Muscle layer of colon (tissue), 2 donors: ENCODE measurements at regions not wholly inside any gene's neighbourhood (a gene's known extent, or its start where the extent isn't known, plus 50 kb on each side); places are given as distances from the start of the nearest gene placed in this dataset.

ENCODE experiments used
- H3K27ac ChIP-seq: one replicate; pipeline ENCODE4 v1.7.0; 2013; ENCODE audit warnings: low read depth, mild to moderate bottlenecking, low read length, moderate library complexity
- H3K27me3 ChIP-seq, 2 donors: one replicate each; pipeline ENCODE4 v1.7.0; 2013; ENCODE audit warnings: low read length in 2 of 2, mild to moderate bottlenecking in 2 of 2; ENCODE audit not compliant: insufficient read depth in 2 of 2, control insufficient read depth in 1 of 2
- H3K36me3 ChIP-seq: one replicate; pipeline ENCODE4 v1.7.0; 2013; ENCODE audit warnings: mild to moderate bottlenecking, low read length; ENCODE audit not compliant: insufficient read depth
- H3K4me1 ChIP-seq: one replicate; pipeline ENCODE4 v1.7.0; 2013; ENCODE audit warnings: mild to moderate bottlenecking, low read length; ENCODE audit not compliant: insufficient read depth
- H3K4me3 ChIP-seq, 2 donors: one replicate each; pipeline ENCODE4 v1.7.0; 2013; ENCODE audit warnings: low read length in 2 of 2, low read depth in 1 of 2, mild to moderate bottlenecking in 1 of 2, moderate library complexity in 1 of 2
- H3K9ac ChIP-seq: one replicate; pipeline ENCODE4 v1.7.0; 2013; ENCODE audit warnings: low read length
- H3K9me3 ChIP-seq: one replicate; pipeline ENCODE4 v1.7.0; 2013; ENCODE audit warnings: mild to moderate bottlenecking, low read length
- donor health status: abdominal sarcoma.
- donor health status: Adenocarcinoma of cecum.

DNA sequence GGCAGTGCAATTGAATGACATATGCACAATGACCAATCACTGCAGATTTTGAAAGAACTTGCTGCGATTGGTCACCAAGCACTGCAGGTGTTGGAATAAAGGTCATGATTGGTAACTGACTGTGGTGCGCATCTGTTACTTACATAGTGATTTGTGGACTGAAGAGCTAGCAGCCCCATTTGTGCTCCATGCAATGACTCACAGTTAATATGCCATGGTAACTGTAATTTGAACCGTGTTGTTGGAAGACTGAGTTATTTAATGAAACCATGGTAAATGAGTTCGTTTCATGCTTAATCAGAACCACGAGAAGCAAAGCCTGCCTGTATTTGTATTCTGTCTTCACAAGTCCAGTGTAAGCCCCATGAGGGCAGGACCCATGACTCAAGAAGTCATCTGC, 220.5 kb downstream of the TJP1 start:
- Histone ChIP-seq H3K36me3 (no peaks in the 10 kb centered on the region), H3K4me3 (no peak overlapping the region), H3K9ac (no peak overlapping the region), H3K27me3 (no peaks in the 10 kb centered on the region), H3K4me1 (no peaks in the 10 kb centered on the region), H3K27ac (no peak overlapping the region), H3K9me3 (no peaks in the 10 kb centered on the region)

DNA sequence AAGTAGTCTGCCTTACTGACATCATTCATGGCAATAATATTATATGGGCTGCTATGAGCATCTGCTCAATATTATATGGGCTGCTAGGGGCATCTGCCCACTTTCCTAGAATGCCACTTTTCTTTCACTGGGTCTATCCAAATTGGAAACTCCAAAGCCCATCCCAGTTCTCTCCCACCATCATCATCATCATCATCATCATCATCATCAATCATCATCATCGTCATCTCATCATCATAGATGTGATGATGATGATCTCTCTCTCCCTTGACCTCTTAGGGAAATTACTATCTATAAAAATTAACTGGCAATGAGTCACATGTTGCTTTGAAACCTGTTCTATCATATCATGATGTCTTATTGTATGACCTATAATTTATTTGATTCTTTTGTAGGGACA, 222.0 kb downstream of the TJP1 start:
- Histone ChIP-seq H3K4me1 (no peaks in the 10 kb centered on the region), H3K9ac (no peak overlapping the region), H3K36me3 (no peaks in the 10 kb centered on the region), H3K9me3 (no peaks in the 10 kb centered on the region), H3K27me3 (no peaks in the 10 kb centered on the region), H3K4me3 (no peak overlapping the region), H3K27ac (no peak overlapping the region)

DNA sequence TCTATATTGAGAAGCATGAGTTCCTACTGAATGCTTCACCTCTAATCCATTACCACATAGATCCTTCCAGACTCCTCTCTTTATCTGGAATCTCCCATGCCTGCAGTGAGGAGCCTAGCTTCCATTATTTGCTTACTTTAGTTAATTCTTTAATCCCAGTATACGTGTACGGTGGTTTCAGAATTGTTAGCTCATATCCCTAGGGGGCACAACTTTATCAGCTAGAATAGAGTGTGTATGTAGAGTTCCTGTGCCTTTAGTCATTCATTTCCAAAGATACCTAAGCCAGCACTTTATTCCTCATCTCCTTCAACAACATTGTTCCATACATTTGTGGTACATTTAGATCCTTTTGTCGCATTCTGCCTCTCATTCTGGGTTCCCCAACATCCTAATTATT, 226.0 kb downstream of the TJP1 start:
- Histone ChIP-seq H3K9me3 (no peaks in the 10 kb centered on the region), H3K9ac (no peak overlapping the region), H3K36me3 (no peaks in the 10 kb centered on the region), H3K27ac (no peak overlapping the region), H3K27me3 (no peaks in the 10 kb centered on the region), H3K4me3 (no peak overlapping the region), H3K4me1 (no peaks in the 10 kb centered on the region)

DNA sequence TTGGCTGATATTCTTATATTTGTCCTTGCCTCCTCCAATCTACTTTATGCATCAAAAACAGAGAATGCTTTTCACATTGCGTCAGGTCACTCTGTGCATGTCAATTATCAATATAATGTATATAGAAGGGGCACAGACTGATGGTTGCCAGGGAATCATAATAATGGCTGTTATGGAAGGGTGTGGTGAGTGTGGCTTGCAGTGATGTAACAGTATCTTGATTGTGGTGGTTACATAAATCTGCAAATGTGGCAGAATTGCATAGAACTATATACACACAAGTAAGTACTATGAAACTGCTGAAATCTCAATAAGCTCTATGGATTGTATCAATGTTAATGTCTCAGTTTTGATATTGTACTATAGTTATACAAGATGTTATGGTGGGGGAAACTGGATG, 228.6 kb downstream of the TJP1 start:
- H3K9me3 ChIP-seq, result no peaks in the 10 kb centered on the region
- H3K4me1 ChIP-seq, result no peaks in the 10 kb centered on the region
- no peaks in the 10 kb centered on the region for H3K36me3 ChIP-seq
- no peak overlapping the region for H3K9ac ChIP-seq
- H3K27me3 ChIP-seq, result no peaks in the 10 kb centered on the region
- no peak overlapping the region for H3K4me3 ChIP-seq
- H3K27ac ChIP-seq, result no peak overlapping the region

DNA sequence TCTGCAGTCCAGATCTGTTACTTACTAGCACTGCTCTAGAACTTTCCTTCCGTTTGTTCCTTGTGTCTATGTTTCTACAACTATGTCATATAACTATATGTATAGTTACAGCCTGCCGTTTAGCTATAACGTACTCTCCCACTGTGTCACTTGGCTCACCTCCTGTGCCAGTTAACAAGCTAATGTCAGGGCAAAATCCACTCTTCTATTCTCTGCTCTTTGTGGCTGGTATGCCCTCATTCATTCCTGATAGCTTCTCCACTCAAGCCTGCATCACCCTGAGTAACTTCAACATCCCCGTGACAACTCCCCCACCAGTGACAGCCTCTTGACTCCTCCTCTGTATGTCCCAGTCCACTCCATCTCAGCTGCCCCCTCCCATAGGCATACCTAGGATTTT, 229.2 kb downstream of the TJP1 start:
- H3K27me3 ChIP-seq, result no peaks in the 10 kb centered on the region
- no peak overlapping the region for H3K4me3 ChIP-seq
- H3K36me3 ChIP-seq, result no peaks in the 10 kb centered on the region
- no peak overlapping the region for H3K27ac ChIP-seq
- H3K9ac ChIP-seq, result no peak overlapping the region
- H3K4me1 ChIP-seq, result no peaks in the 10 kb centered on the region
- no peaks in the 10 kb centered on the region for H3K9me3 ChIP-seq

DNA sequence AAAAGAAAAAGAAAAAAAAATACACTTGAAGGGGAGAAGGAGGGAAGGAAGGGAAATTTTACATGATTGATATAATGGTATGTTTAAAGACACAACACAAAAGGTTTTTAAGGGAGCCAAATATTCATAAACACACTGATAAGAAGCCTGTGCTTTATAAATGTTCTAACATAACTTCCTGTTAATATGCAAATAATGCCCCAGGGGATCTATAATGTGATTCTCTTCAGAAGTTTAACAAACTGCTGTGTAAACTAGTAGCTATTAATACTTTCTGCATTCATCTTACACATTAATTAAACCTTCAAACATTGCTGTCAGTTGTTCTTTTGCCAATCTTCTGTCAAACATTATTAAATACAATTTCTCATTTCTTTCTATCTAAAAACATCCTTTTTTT, 231.6 kb downstream of the TJP1 start:
- H3K9ac ChIP-seq, result no peak overlapping the region
- no peak overlapping the region for H3K4me3 ChIP-seq
- H3K27me3 ChIP-seq, result no peaks in the 10 kb centered on the region
- H3K27ac ChIP-seq, result no peak overlapping the region
- H3K9me3 ChIP-seq, result no peaks in the 10 kb centered on the region
- no peaks in the 10 kb centered on the region for H3K36me3 ChIP-seq
- no peaks in the 10 kb centered on the region for H3K4me1 ChIP-seq

DNA sequence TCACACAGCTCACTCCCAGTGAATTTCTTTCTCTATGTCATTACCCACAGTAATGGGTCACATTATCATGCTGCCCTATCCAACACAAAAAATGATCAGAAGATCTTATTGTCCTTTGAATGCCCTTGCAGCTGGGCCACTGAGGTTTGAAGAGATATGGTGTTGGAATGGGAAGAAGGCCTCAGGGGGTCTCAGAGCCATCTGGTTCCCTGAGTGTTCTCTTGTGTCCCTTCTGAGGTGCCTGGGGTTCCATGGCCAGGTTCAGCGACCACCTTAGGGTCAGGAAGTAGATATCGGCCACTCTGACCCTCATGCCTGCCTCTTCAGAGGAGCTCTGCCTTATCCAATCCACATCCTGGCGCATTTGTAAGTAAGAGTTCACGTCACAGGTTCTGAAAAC, 232.3 kb downstream of the TJP1 start:
- H3K27ac ChIP-seq, result no peak overlapping the region
- H3K4me1 ChIP-seq, result no peaks in the 10 kb centered on the region
- no peak overlapping the region for H3K9ac ChIP-seq
- H3K36me3 ChIP-seq, result no peaks in the 10 kb centered on the region
- H3K4me3 ChIP-seq, result no peak overlapping the region
- H3K9me3 ChIP-seq, result no peaks in the 10 kb centered on the region
- no peaks in the 10 kb centered on the region for H3K27me3 ChIP-seq

DNA sequence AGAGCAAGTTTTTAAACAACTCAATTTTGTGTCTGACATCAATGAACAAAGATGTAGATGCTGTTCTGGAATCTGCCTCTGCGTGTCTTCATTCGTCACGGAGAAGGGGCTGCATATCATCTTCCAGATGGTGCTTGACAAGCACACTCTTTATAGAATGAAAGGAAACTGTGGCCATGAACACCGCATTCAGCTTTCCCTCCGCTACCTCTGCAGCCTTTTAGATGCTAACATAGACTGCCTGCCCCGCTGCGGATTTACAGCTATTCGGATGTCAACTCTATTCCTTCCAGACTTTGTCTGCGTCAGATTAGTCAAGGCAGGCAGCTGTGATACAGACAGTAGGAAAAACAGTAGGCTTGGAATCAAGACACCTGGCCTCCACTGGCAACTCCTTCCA, 232.9 kb downstream of the TJP1 start:
- Histone ChIP-seq H3K4me1 (no peaks in the 10 kb centered on the region), H3K9ac (no peak overlapping the region), H3K27ac (no peak overlapping the region), H3K9me3 (no peaks in the 10 kb centered on the region), H3K4me3 (no peak overlapping the region), H3K36me3 (no peaks in the 10 kb centered on the region), H3K27me3 (no peaks in the 10 kb centered on the region)

DNA sequence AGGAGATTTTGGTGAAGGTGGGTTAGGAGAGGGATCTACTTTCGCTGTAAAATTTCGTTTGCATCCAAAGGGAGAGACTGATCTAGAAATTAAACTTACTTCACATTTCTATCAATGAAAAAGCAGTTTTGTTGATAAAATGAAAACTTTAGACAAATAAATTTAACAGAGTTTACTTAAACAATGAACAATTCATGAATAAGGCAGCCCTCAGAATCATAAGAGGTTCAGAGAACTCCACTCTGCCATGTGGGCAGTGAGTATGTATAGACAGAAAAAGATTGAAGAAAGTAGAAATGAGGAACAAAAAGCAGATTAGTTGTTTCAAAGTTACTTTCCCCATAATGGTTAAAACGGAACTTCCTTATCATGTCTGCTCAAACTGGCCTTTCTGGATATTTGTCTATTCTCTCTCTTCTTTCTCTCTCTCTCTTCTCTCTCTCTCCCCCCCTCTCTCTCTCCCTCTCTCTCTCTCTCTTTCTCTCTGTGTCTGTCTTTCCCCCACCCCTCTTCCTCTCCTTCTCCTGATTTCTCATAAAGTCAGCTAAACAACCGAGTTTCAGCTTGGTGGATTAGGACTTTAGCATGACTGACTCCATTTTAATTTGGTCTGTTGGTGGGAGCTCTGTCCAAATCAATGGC, 248.9 kb downstream of the TJP1 start:
- peaks cover 9 to 14% of the 10 kb centered on the region in 2 donors for H3K27me3 ChIP-seq
- H3K9ac ChIP-seq, result no peak overlapping the region
- H3K4me1 ChIP-seq, result no peaks in the 10 kb centered on the region
- no peaks in the 10 kb centered on the region for H3K9me3 ChIP-seq
- H3K4me3 ChIP-seq, result no peak overlapping the region
- no peaks in the 10 kb centered on the region for H3K36me3 ChIP-seq
- H3K27ac ChIP-seq, result no peak overlapping the region

DNA sequence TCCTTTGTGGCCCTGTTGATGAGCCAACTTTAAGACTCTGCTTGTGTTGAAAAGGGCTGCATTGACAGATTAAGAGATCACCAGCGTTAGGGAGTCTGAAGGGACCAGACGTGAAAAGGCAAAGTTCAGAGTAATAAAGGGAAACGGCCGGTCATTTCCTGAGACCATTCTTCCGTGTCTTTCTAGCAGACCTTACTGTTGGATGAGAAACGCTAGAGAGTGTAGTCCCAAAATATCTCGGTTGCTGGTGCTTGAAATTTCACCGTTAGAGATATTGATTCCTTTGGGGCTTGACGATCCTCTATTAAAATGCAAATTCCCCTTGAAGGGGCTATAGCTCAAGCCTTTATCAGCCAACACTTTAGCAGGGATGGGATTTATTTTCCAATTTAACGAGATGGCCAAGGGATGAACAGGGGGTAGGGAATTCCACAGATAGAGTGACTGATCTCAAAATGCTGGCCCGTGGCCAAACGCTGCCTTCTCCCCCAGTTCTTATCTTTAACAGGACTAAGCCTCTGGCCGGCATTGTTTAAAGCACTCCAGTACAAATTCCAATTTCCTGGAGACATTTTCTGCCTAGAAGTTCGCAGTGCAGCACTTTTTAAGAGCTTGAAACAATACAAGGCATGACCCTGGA, 250.4 kb downstream of the TJP1 start:
- Histone ChIP-seq H3K27ac (no peak overlapping the region), H3K4me3 (peak overlapping the region in 1 of 2 donors; percentile 35), H3K9ac (no peak overlapping the region), H3K36me3 (no peaks in the 10 kb centered on the region), H3K9me3 (no peaks in the 10 kb centered on the region), H3K4me1 (no peaks in the 10 kb centered on the region), H3K27me3 (peaks cover 9 to 14% of the 10 kb centered on the region in 2 donors)

DNA sequence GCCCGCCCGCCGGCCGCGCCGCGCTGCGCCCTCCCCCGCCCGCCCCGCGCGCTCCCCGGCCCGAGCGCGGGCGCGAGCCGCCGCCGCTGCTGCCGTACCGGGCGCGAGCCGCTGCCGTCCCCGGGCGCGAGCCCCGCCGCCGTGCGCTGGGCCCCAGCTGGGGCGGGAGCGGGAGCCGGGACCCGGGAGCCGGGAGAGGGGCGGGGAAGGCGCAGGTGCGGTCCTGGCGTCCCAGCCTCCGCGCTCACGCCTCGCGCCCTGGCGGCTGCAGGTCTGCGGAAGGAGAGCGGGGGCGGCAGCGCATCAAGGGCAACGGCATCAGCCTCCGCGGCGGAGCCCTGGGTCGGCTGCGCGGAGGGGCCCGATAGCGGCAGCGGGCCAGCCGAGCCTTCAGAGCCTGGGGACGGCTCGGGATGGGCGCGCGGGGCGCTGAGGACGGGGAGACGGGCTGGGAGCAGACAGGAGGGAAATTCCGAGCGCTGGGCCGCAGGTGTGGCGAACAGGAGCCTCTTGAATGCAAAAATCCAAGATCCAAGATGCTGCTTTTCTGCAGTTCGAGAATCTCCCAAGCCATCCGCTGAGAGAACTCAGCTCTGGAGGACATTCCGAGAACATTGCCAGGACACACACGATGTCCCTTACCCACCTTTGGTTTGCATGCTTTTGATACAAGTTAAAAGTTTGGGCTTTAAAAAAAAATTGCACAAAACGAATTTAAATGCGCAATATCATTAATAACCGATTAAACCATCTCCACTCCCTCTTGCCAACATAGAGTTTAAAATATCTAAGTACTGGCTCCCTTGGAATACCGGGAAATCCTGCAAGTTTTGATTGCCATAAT, 251.1 kb downstream of the TJP1 start:
- Histone ChIP-seq H3K27ac (no peak overlapping the region), H3K9ac (no peak overlapping the region), H3K4me3 (peak overlapping the region; percentile 35 to 65), H3K36me3 (no peaks in the 10 kb centered on the region), H3K9me3 (no peaks in the 10 kb centered on the region), H3K27me3 (peaks cover 9 to 14% of the 10 kb centered on the region in 2 donors), H3K4me1 (no peaks in the 10 kb centered on the region)
